ENCODE measurements at regions not wholly inside any gene's neighbourhood (a gene's known extent, or its start where the extent isn't known, plus 50 kb on each side); places are given as distances from the start of the nearest gene placed in this dataset.
"Not testable (repeated sequence)": the region's sequence is repeated elsewhere in the genome, so short reads cannot be mapped to it uniquely, and the experiment has no call there.

- no peak for DNase-seq
- Mint-ChIP-seq H3K9me3 (peaks cover 0 to 2% (median 0%) of the 10 kb centered on the region in 6 donors), H3K36me3 (no peaks in the 10 kb centered on the region), H3K4me3 (no peak overlapping the region), H3K4me1 (no peaks in the 10 kb centered on the region), H3K27me3 (ENCODE audit: low read depth in 3 of 3) (peaks cover 0 to 3% (median 0%) of the 10 kb centered on the region in 3 donors), H3K27ac (no peak overlapping the region)
These were observed 263.3 kb downstream of the SOX4 start for GRCh38 chr6:21856844-21857243.

GRCh38 chr6:21858076-21858475 lies 264.5 kb downstream of the SOX4 start:
- Mint-ChIP-seq H3K36me3 (no peaks in the 10 kb centered on the region), H3K27me3 (ENCODE audit: low read depth in 3 of 3) (peaks cover 0 to 3% (median 0%) of the 10 kb centered on the region in 3 donors), H3K4me1 (no peaks in the 10 kb centered on the region), H3K27ac (no peak overlapping the region), H3K4me3 (no peak overlapping the region), H3K9me3 (peaks cover 0 to 2% (median 0%) of the 10 kb centered on the region in 6 donors)
- no peak for DNase-seq

GRCh38 chr6:21859193-21859735 lies 265.7 kb downstream of the SOX4 start:
- Mint-ChIP-seq H3K27me3 (ENCODE audit: low read depth in 3 of 3) (peaks cover 0 to 2% (median 0%) of the 10 kb centered on the region in 3 donors), H3K4me3 (no peak overlapping the region), H3K9me3 (peaks cover 0 to 2% (median 0%) of the 10 kb centered on the region in 6 donors), H3K36me3 (no peaks in the 10 kb centered on the region), H3K27ac (no peak overlapping the region), H3K4me1 (no peaks in the 10 kb centered on the region)
- no peak for DNase-seq

GRCh38 chr6:21861942-21862341 lies 268.4 kb downstream of the SOX4 start:
- Mint-ChIP-seq H3K9me3 (peaks cover 0 to 2% (median 0%) of the 10 kb centered on the region in 6 donors), H3K27me3 (ENCODE audit: low read depth in 3 of 3) (peaks cover 0 to 2% (median 2%) of the 10 kb centered on the region in 3 donors), H3K4me3 (no peak overlapping the region), H3K4me1 (no peaks in the 10 kb centered on the region), H3K27ac (no peak overlapping the region), H3K36me3 (no peaks in the 10 kb centered on the region)
- no peak for DNase-seq

- Mint-ChIP-seq H3K36me3 (no peaks in the 10 kb centered on the region), H3K4me3 (no peak overlapping the region), H3K27ac (no peak overlapping the region), H3K9me3 (peaks cover 0 to 2% (median 0%) of the 10 kb centered on the region in 6 donors), H3K27me3 (ENCODE audit: low read depth in 3 of 3) (peaks cover 0 to 2% (median 2%) of the 10 kb centered on the region in 3 donors), H3K4me1 (no peaks in the 10 kb centered on the region)
- DNase-seq = no peak
These were observed 270.7 kb downstream of the SOX4 start for GRCh38 chr6:21864206-21864605.

GRCh38 chr6:21868226-21868625 lies 274.7 kb downstream of the SOX4 start:
- no peaks in the 10 kb centered on the region for H3K4me1 Mint-ChIP-seq
- DNase-seq = no peak
- H3K36me3 Mint-ChIP-seq = no peaks in the 10 kb centered on the region
- H3K27ac Mint-ChIP-seq = no peak overlapping the region
- peaks cover 0 to 2% (median 2%) of the 10 kb centered on the region in 3 donors for H3K27me3 Mint-ChIP-seq (ENCODE audit: low read depth in 3 of 3)
- H3K9me3 Mint-ChIP-seq = peaks cover 0 to 3% (median 0%) of the 10 kb centered on the region in 6 donors
- H3K4me3 Mint-ChIP-seq = no peak overlapping the region

- Mint-ChIP-seq H3K4me1 (no peaks in the 10 kb centered on the region), H3K4me3 (no peak overlapping the region), H3K27ac (no peak overlapping the region), H3K9me3 (peaks cover 0 to 5% (median 0%) of the 10 kb centered on the region in 6 donors), H3K36me3 (no peaks in the 10 kb centered on the region), H3K27me3 (ENCODE audit: low read depth in 3 of 3) (peaks cover 0 to 2% (median 2%) of the 10 kb centered on the region in 3 donors)
- DNase-seq = no peak
These were observed 275.7 kb downstream of the SOX4 start for GRCh38 chr6:21869085-21869771.

- H3K27ac Mint-ChIP-seq = no peak overlapping the region
- no peaks in the 10 kb centered on the region for H3K4me1 Mint-ChIP-seq
- H3K36me3 Mint-ChIP-seq = no peaks in the 10 kb centered on the region
- peaks cover 0 to 7% (median 0%) of the 10 kb centered on the region in 6 donors for H3K9me3 Mint-ChIP-seq
- H3K27me3 Mint-ChIP-seq (ENCODE audit: low read depth in 3 of 3) = peaks cover 0 to 2% (median 2%) of the 10 kb centered on the region in 3 donors
- no peak overlapping the region for H3K4me3 Mint-ChIP-seq
- no peak for DNase-seq
These were observed 276.7 kb downstream of the SOX4 start for GRCh38 chr6:21870076-21870730.

GRCh38 chr6:21871831-21872230 lies 278.3 kb downstream of the SOX4 start:
- Mint-ChIP-seq H3K4me3 (no peak overlapping the region), H3K4me1 (peaks cover 0 to 4% of the 10 kb centered on the region in 2 donors), H3K36me3 (no peaks in the 10 kb centered on the region), H3K27ac (no peak overlapping the region), H3K27me3 (ENCODE audit: low read depth in 3 of 3) (peaks cover 0 to 2% (median 0%) of the 10 kb centered on the region in 3 donors), H3K9me3 (peaks cover 0 to 8% (median 0%) of the 10 kb centered on the region in 6 donors)
- no peak for DNase-seq

GRCh38 chr6:21872749-21873148 lies 279.2 kb downstream of the SOX4 start:
- H3K4me1 Mint-ChIP-seq = peaks cover 0 to 11% of the 10 kb centered on the region in 2 donors
- no peak overlapping the region for H3K27ac Mint-ChIP-seq
- DNase-seq = no peak
- peaks cover 0 to 10% (median 0%) of the 10 kb centered on the region in 6 donors for H3K9me3 Mint-ChIP-seq
- no peaks in the 10 kb centered on the region for H3K36me3 Mint-ChIP-seq
- no peak overlapping the region for H3K4me3 Mint-ChIP-seq
- H3K27me3 Mint-ChIP-seq (ENCODE audit: low read depth in 3 of 3) = peaks cover 0 to 2% (median 0%) of the 10 kb centered on the region in 3 donors

- no peak for DNase-seq
- H3K27ac Mint-ChIP-seq = no peak overlapping the region
- peaks cover 0 to 11% of the 10 kb centered on the region in 2 donors for H3K4me1 Mint-ChIP-seq
- no peaks in the 10 kb centered on the region for H3K36me3 Mint-ChIP-seq
- peaks cover 0 to 13% (median 0%) of the 10 kb centered on the region in 6 donors for H3K9me3 Mint-ChIP-seq
- no peak overlapping the region for H3K4me3 Mint-ChIP-seq
- no peaks in the 10 kb centered on the region for H3K27me3 Mint-ChIP-seq (ENCODE audit: low read depth in 3 of 3)
These were observed 280.0 kb downstream of the SOX4 start for GRCh38 chr6:21873562-21873961.

GRCh38 chr6:21874372-21874771 lies 280.8 kb downstream of the SOX4 start:
- Mint-ChIP-seq H3K36me3 (no peaks in the 10 kb centered on the region), H3K27me3 (ENCODE audit: low read depth in 3 of 3) (peaks cover 0 to 2% (median 0%) of the 10 kb centered on the region in 3 donors)

GRCh38 chr6:21877037-21877436 lies 283.5 kb downstream of the SOX4 start:
- H3K27me3 Mint-ChIP-seq (ENCODE audit: low read depth in 3 of 3); H3K36me3 Mint-ChIP-seq; H3K4me3 Mint-ChIP-seq: not testable (repeated sequence)
- peak; percentile 12 to 26 (median 13) for DNase-seq
- Mint-ChIP-seq H3K4me1 (peaks cover 0 to 11% of the 10 kb centered on the region in 2 donors), H3K27ac (peak overlapping the region in 2 of 6 donors; percentile 4 to 73), H3K9me3 (peaks cover 0 to 12% (median 0%) of the 10 kb centered on the region in 6 donors)

More at GRCh38 chr6:21874372-21874771, 280.8 kb downstream of the SOX4 start:
- Mint-ChIP-seq H3K4me1 (peaks cover 0 to 11% of the 10 kb centered on the region in 2 donors), H3K27ac (no peak overlapping the region), H3K9me3 (peaks cover 0 to 13% (median 0%) of the 10 kb centered on the region in 6 donors), H3K4me3 (no peak overlapping the region)
- no peak for DNase-seq

GRCh38 chr6:21880249-21880648 lies 286.7 kb downstream of the SOX4 start:
- H3K4me1 Mint-ChIP-seq = peaks cover 0 to 11% of the 10 kb centered on the region in 2 donors
- H3K4me3 Mint-ChIP-seq; H3K27me3 Mint-ChIP-seq (ENCODE audit: low read depth in 3 of 3); H3K9me3 Mint-ChIP-seq; H3K27ac Mint-ChIP-seq; DNase-seq; H3K36me3 Mint-ChIP-seq: not testable (repeated sequence)

All from immature natural killer cell (primary cell).